Limb (tissue), 2 donors: ENCODE measurements at regions not wholly inside any gene's neighbourhood (a gene's known extent, or its start where the extent isn't known, plus 50 kb on each side); places are given as distances from the start of the nearest gene placed in this dataset.
A peak's percentile ranks its signal among the peaks of the same experiment; 100 is the strongest.
"Not testable (repeated sequence)": the region's sequence is repeated elsewhere in the genome, so short reads cannot be mapped to it uniquely, and the experiment has no call there.

Experiments used
- DNase-seq, 2 donors: peaks; one replicate each; pipeline ENCODE4 v3.0.0-alpha.2; 2016; ENCODE audit errors: extremely low spot score in 2 of 2

- no peak for DNase-seq
These were observed 156.4 kb downstream of the PTPRU start for GRCh38 chr1:29392486-29393450.

- no peak for DNase-seq
These were observed 155.7 kb downstream of the PTPRU start for GRCh38 chr1:29392036-29392435.

- DNase-seq = no peak
These were observed 155.1 kb downstream of the PTPRU start for GRCh38 chr1:29391362-29391880.

GRCh38 chr1:29390491-29391361 lies 154.4 kb downstream of the PTPRU start:
- DNase-seq = peak in 1 of 2 donors; percentile 46

- DNase-seq = no peak
These were observed 153.8 kb downstream of the PTPRU start for GRCh38 chr1:29390075-29390474.

- DNase-seq = no peak
These were observed 153.3 kb downstream of the PTPRU start for GRCh38 chr1:29389533-29390041.

- no peak for DNase-seq
These were observed 152.6 kb downstream of the PTPRU start for GRCh38 chr1:29388884-29389283.

GRCh38 chr1:29388170-29388569 lies 151.8 kb downstream of the PTPRU start:
- DNase-seq = no peak

GRCh38 chr1:29387210-29387609 lies 150.9 kb downstream of the PTPRU start:
- no peak for DNase-seq

GRCh38 chr1:29386453-29386852 lies 150.1 kb downstream of the PTPRU start:
- not testable (repeated sequence) for DNase-seq

GRCh38 chr1:29385966-29386365 lies 149.6 kb downstream of the PTPRU start:
- DNase-seq = no peak

- no peak for DNase-seq
These were observed 148.2 kb downstream of the PTPRU start for GRCh38 chr1:29384496-29385015.

- DNase-seq = no peak
These were observed 147.5 kb downstream of the PTPRU start for GRCh38 chr1:29383746-29384371.

- DNase-seq = no peak
These were observed 146.8 kb downstream of the PTPRU start for GRCh38 chr1:29382851-29383745.

GRCh38 chr1:29381426-29381825 lies 145.1 kb downstream of the PTPRU start:
- DNase-seq = no peak

GRCh38 chr1:29380532-29380931 lies 144.2 kb downstream of the PTPRU start:
- DNase-seq = no peak

GRCh38 chr1:29379443-29380073 lies 143.2 kb downstream of the PTPRU start:
- no peak for DNase-seq
